ENCODE measurements at regions not wholly inside any gene's neighbourhood (a gene's known extent, or its start where the extent isn't known, plus 50 kb on each side); places are given as distances from the start of the nearest gene placed in this dataset.

- no peaks in the 10 kb centered on the region for H3K36me3 ChIP-seq (replicated peaks in 1 of 2; ENCODE audit: control insufficient read depth in 1 of 2, insufficient read depth in 2 of 2, low read length in 2 of 2)
- H3K4me2 ChIP-seq (replicated peaks; ENCODE audit: extremely low read depth, low read length, poor library complexity, severe bottlenecking): no peak overlapping the region
- no peak overlapping the region for H3K9ac ChIP-seq (ENCODE audit: insufficient read depth, low read length, poor library complexity, severe bottlenecking)
- no peak overlapping the region for H3K4me3 ChIP-seq (replicated peaks in 1 of 3; ENCODE audit: low read depth in 2 of 3, low read length in 3 of 3)
- Mint-ChIP-seq H3K27me3 (ENCODE audit: low read depth in 3 of 3) (no peaks in the 10 kb centered on the region), H3K4me3 (no peak overlapping the region), H3K9me3 (peaks cover 0 to 9% (median 0%) of the 10 kb centered on the region in 7 donors), H3K27ac (no peak overlapping the region), H3K36me3 (no peaks in the 10 kb centered on the region), H3K4me1 (no peaks in the 10 kb centered on the region)
- H3K27me3 ChIP-seq (ENCODE audit: control insufficient read depth in 2 of 2, insufficient read depth in 2 of 2, low read length in 2 of 2): no peaks in the 10 kb centered on the region
- H3K4me1 ChIP-seq (ENCODE audit: control insufficient read depth in 1 of 2, insufficient read depth in 2 of 2, low read length in 2 of 2): no peaks in the 10 kb centered on the region
- H2AFZ ChIP-seq (ENCODE audit: insufficient read depth, low read depth, low read length, poor library complexity, severe bottlenecking): no peak overlapping the region
- TF ChIP-seq CTCF (IDR thresholded peaks at IDR 0.05): no peak
- no peaks in the 10 kb centered on the region for H4K20me1 ChIP-seq (ENCODE audit: insufficient read depth, low read length)
- DNase-seq: no peak
- H3K27ac ChIP-seq (ENCODE audit: low read depth in 1 of 2, low read length in 2 of 2): no peak overlapping the region
- H3K9me3 ChIP-seq (replicated peaks in 1 of 2; ENCODE audit: control insufficient read depth in 1 of 2, insufficient read depth in 1 of 2, low read length in 2 of 2): peaks cover 0 to 3% of the 10 kb centered on the region in 2 donors
- no CpG with 5 or more reads among the region's 1 CpG for WGBS (ENCODE audit: insufficient coverage)
- intact Hi-C loops (cut with micrococcal nuclease): no loop called here
- no peaks in the 10 kb centered on the region for H3K79me2 ChIP-seq (ENCODE audit: insufficient read depth, low read length)
Measured at GRCh38 chr12:73984552-73984951, 553.1 kb upstream of the ATXN7L3B start.

GRCh38 chr12:73991138-73991537, 546.5 kb upstream of the ATXN7L3B start:
- intact Hi-C loops (cut with micrococcal nuclease): no loop called here
- Histone ChIP-seq H3K9ac (ENCODE audit: insufficient read depth, low read length, poor library complexity, severe bottlenecking) (no peak overlapping the region), H3K27ac (ENCODE audit: low read depth in 1 of 2, low read length in 2 of 2) (no peak overlapping the region), H3K4me3 (replicated peaks in 1 of 3; ENCODE audit: low read depth in 2 of 3, low read length in 3 of 3) (no peak overlapping the region), H4K20me1 (ENCODE audit: insufficient read depth, low read length) (no peaks in the 10 kb centered on the region), H2AFZ (ENCODE audit: insufficient read depth, low read depth, low read length, poor library complexity, severe bottlenecking) (no peak overlapping the region), H3K27me3 (ENCODE audit: control insufficient read depth in 2 of 2, insufficient read depth in 2 of 2, low read length in 2 of 2) (no peaks in the 10 kb centered on the region), H3K79me2 (ENCODE audit: insufficient read depth, low read length) (no peaks in the 10 kb centered on the region), H3K4me1 (ENCODE audit: control insufficient read depth in 1 of 2, insufficient read depth in 2 of 2, low read length in 2 of 2) (no peaks in the 10 kb centered on the region), H3K4me2 (replicated peaks; ENCODE audit: extremely low read depth, low read length, poor library complexity, severe bottlenecking) (no peak overlapping the region), H3K9me3 (replicated peaks in 1 of 2; ENCODE audit: control insufficient read depth in 1 of 2, insufficient read depth in 1 of 2, low read length in 2 of 2) (peaks cover 0 to 3% of the 10 kb centered on the region in 2 donors), H3K36me3 (replicated peaks in 1 of 2; ENCODE audit: control insufficient read depth in 1 of 2, insufficient read depth in 2 of 2, low read length in 2 of 2) (no peaks in the 10 kb centered on the region)
- Mint-ChIP-seq H3K36me3 (no peaks in the 10 kb centered on the region), H3K4me1 (no peaks in the 10 kb centered on the region), H3K9me3 (peaks cover 0 to 5% (median 1%) of the 10 kb centered on the region in 7 donors), H3K27me3 (ENCODE audit: low read depth in 3 of 3) (no peaks in the 10 kb centered on the region), H3K4me3 (no peak overlapping the region), H3K27ac (no peak overlapping the region)
- WGBS (ENCODE audit: insufficient coverage): no CpG with 5 or more reads among the region's 3 CpGs
- TF ChIP-seq CTCF (IDR thresholded peaks at IDR 0.05): no peak
- DNase-seq: no peak

Data from CD14-positive monocyte (primary cell).